Stimulated activated naive CD8-positive, alpha-beta T cell treated with anti-CD3 and anti-CD28 coated beads, Interleukin-15, Interleukin-2, amounts not matched to agents 100 ng/mL and 50 ng/mL, for 24 hours (primary cell): ENCODE measurements at regions not wholly inside any gene's neighbourhood (a gene's known extent, or its start where the extent isn't known, plus 50 kb on each side); places are given as distances from the start of the nearest gene placed in this dataset.

Source experiments
- H3K27ac Mint-ChIP-seq: one replicate; pipeline ENCODE4 v1.8.0; 2021; ENCODE audit warnings: mild to moderate bottlenecking, mixed read lengths
- H3K27me3 Mint-ChIP-seq: one replicate; pipeline ENCODE4 v1.8.0; 2021; ENCODE audit warnings: mixed read lengths
- H3K36me3 Mint-ChIP-seq: one replicate; pipeline ENCODE4 v1.8.0; 2021; ENCODE audit warnings: low read depth, mixed read lengths
- H3K4me1 Mint-ChIP-seq: one replicate; pipeline ENCODE4 v1.8.0; 2021; ENCODE audit warnings: low read depth, mixed read lengths
- H3K4me3 Mint-ChIP-seq: one replicate; pipeline ENCODE4 v1.8.0; 2021; ENCODE audit warnings: mild to moderate bottlenecking, mixed read lengths
- H3K9me3 Mint-ChIP-seq: one replicate; pipeline ENCODE4 v1.8.0; 2021; ENCODE audit warnings: mixed read lengths

DNA sequence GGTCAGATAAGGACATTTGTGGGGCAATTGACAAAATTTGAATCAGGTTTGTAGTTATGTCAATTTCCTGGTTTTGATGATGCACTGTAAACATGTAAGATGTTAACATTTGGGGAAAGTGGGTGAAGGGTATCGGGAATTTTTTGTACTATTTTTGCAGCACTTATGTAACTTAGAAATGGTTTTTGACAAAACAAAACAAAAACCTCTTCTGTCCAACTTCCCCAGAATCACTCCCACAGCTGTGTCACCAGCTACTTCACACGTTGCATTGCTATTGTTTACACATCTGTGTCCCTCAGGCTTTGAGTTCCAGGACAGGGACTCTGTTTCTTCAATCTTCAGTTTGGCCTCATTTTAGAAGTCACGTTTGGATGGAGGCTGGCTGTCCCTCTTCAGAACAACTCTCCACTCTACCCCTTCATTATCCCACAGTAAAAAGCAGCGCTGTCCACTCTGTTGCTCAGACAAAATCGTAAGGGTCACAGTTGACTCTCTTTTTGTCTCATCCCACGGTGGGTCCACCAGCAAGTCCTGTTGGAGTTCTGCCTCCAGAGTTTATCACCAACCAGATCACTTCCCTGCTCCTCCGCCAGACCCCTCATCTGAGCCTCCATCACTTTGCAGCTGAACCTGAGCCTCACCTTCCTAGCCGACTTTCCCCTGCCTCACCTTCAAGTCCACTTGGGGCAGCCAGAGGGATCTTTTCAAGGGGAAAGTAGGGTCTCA lies 63.2 kb downstream of the NENF start:
- Mint-ChIP-seq H3K4me3 (no peak overlapping the region), H3K27me3 (no peaks in the 10 kb centered on the region), H3K27ac (no peak overlapping the region), H3K4me1 (no peaks in the 10 kb centered on the region), H3K36me3 (no peaks in the 10 kb centered on the region), H3K9me3 (no peaks in the 10 kb centered on the region)

DNA sequence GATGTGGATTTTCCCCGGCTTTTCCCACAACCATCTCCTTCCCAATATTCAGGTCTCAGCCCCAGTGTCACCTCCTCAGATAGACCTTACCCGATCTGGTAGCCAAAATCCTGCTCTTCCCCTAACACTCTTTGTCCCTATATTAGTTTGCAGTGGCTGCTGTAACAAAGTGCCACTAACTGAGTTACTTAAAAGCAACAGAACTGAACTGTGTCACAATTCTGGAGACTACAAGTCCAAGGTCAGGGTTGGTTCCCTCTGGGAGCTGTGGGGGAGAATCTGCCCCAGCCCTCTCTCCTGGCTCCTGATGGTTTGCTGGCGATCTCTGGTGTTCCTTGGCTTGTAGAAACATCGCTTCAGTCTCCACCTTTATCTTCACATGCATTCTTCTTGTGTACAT lies 64.0 kb downstream of the NENF start:
- Mint-ChIP-seq H3K4me3 (no peak overlapping the region), H3K27ac (no peak overlapping the region), H3K4me1 (no peaks in the 10 kb centered on the region), H3K9me3 (no peaks in the 10 kb centered on the region), H3K27me3 (no peaks in the 10 kb centered on the region), H3K36me3 (no peaks in the 10 kb centered on the region)

DNA sequence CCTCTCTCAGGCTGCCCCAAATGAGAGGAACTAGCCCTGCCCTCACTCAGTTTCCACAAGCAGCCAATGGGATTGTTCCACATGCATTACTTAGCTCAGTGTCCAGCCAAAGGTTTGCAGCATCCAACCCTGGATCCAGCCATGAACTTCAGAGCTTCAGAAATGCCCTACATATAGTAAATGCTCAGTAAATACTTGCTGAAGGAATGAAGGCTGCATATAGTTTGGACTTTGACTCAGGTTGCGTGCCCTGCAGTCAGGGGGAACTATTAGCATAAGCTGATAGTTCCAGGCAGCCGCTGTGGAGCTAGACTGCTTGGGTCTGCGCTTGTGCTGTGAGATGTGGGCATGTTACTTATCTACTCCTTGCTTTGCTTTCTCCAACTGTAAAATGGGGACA lies 64.8 kb downstream of the NENF start:
- no peaks in the 10 kb centered on the region for H3K27me3 Mint-ChIP-seq
- no peaks in the 10 kb centered on the region for H3K9me3 Mint-ChIP-seq
- no peak overlapping the region for H3K27ac Mint-ChIP-seq
- H3K36me3 Mint-ChIP-seq: no peaks in the 10 kb centered on the region
- no peak overlapping the region for H3K4me3 Mint-ChIP-seq
- H3K4me1 Mint-ChIP-seq: no peaks in the 10 kb centered on the region

DNA sequence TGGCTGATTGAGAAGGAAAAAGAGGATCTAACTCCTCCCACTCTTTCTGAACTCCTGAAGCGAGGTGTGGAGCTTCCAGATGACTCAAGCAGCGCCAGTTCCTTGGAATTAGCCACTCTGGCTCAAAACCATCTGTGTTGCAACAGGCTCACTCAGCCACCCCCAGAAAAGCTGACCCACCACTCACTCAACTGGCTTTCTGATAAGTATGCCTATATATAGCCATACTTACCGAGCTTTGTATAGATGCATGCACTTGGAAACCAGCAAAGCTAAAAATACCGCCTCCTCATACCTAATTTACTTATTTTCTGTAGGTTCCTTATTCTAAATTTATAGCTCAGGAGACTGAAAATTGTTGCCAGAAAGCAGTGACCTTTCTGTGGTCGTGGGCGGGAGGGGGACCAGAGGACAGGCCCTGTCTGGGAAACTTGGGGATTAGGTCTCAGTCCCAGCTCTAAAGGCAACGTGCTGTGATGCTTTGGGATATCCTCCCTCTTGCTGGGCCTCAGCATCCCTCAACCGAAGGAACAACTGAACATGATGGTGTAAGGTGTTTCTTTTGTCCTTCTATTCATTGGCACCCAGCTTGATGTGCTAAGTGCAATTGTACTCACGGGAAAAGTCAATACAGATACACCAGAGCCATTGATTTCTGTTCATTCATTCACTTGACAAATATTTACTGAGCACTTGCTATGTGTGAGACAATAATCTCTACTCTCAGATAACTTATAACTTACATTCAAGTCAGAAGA lies 65.7 kb downstream of the NENF start:
- H3K4me3 Mint-ChIP-seq: no peak overlapping the region
- no peak overlapping the region for H3K27ac Mint-ChIP-seq
- H3K9me3 Mint-ChIP-seq: no peaks in the 10 kb centered on the region
- H3K27me3 Mint-ChIP-seq: no peaks in the 10 kb centered on the region
- no peaks in the 10 kb centered on the region for H3K36me3 Mint-ChIP-seq
- no peaks in the 10 kb centered on the region for H3K4me1 Mint-ChIP-seq

DNA sequence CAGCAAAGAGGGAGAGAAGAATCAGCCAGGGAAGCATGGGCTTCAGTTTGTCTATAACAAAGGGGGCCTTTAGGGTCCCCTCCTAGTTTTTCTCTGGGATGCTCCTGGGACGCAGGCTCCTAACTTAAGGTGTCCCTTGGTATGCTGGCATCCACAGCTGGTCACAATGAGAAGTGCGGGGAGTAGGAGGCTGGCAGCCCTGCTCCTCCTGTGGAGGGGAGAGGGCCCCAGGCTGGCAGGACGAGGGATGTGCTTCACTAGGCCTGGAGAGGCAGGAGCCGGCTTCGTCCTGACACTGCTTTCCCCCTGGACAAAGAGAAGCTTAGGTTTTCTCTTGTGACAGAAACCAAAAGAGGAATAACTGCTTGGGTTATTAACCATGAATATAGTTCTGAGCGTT lies 67.6 kb downstream of the NENF start:
- H3K27me3 Mint-ChIP-seq: no peaks in the 10 kb centered on the region
- H3K36me3 Mint-ChIP-seq: no peaks in the 10 kb centered on the region
- H3K4me3 Mint-ChIP-seq: no peak overlapping the region
- no peaks in the 10 kb centered on the region for H3K9me3 Mint-ChIP-seq
- H3K4me1 Mint-ChIP-seq: no peaks in the 10 kb centered on the region
- no peak overlapping the region for H3K27ac Mint-ChIP-seq

DNA sequence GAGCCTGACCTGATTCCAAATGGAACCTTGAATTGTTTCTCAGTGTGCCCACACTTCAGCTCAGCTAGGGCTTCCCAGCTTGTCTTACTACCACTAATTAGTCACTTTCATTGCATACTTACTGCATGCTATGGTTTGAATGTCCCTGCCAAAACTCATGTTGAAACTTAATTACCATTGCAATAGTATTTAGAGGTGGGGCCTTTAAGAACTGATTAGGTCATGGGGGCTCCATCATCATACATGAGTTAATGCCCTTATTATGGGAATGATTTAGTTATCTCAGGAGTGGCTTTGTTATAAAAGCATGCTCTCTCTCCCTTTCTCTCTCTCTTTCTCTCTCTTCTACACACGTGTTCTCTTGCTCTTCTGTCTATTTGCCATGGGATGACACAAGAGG lies 68.3 kb downstream of the NENF start:
- Mint-ChIP-seq H3K4me3 (no peak overlapping the region), H3K27ac (no peak overlapping the region), H3K27me3 (peaks cover under 1% of the 10 kb centered on the region), H3K4me1 (no peaks in the 10 kb centered on the region), H3K9me3 (no peaks in the 10 kb centered on the region), H3K36me3 (no peaks in the 10 kb centered on the region)

DNA sequence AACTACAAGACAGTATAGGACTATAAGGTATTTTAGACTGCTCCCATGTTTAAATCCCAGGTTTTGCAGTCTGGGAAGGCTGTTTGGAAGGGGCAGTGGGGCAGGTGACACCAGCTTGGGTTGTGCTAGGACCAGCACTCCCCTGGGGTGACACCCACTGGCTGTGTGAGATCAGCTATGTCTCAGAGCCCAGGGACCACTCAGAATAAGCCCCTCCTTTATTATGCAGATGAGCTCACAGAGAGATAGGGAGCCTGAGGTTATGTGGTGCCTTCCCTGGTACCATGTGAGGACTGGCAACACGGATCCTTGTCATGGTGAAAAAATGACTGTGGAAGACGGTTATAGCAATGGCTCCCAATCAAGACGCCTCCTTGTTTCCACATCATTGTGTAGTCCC lies 71.0 kb downstream of the NENF start:
- Mint-ChIP-seq H3K4me1 (no peaks in the 10 kb centered on the region), H3K27ac (no peak overlapping the region), H3K4me3 (no peak overlapping the region), H3K9me3 (no peaks in the 10 kb centered on the region), H3K36me3 (no peaks in the 10 kb centered on the region), H3K27me3 (peaks cover 4% of the 10 kb centered on the region)

DNA sequence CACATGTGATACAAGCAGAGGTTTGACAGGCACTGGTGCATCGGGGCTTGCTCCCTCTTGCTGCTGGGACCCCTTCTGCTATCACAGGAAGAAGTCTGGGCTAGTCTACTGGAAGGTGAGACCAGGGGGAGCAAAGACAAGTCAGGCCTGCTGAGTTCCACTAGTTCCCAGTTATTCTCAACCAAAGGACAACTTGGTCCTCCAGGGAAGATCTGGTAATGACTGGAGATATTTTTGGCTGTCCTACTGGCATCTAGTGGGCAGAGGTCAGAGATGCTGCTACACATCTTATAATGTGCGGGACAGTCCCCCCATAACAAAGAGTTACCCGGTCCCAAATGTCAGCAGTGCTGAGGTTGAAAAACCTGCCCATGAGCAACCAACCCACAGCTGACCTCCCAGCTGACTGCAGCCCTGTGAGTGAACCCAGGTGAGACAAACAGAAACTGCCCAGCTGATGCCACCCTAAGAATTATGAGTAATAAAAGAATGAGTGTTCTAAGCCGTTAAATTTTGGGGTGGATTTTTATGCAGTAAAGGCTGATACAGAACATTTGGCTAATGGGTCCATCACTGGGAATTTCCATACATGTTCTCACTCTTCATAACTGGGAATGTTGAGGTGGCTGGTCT lies 71.6 kb downstream of the NENF start:
- Mint-ChIP-seq H3K27ac (no peak overlapping the region), H3K27me3 (peaks cover 4% of the 10 kb centered on the region), H3K4me3 (no peak overlapping the region), H3K4me1 (no peaks in the 10 kb centered on the region), H3K9me3 (no peaks in the 10 kb centered on the region), H3K36me3 (no peaks in the 10 kb centered on the region)

DNA sequence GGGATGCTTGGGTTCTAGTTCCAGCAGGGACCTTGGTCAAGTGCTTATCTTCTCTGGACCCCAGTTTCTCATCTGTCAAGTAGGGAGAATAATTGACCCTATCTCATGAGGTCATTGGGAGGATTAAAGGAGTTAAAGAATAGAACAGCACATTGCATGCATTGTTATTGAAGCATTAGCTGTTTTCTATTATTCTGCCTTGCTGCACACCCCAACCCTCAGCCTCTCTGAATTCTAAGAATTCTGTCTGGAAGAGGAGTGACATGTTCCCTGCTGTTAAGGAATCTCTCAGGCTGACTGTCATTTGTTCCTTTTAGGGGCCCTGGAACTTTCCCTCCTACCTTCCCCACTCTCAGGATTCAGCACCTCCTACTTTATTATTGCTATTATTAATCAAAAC lies 73.9 kb downstream of the NENF start:
- H3K9me3 Mint-ChIP-seq: no peaks in the 10 kb centered on the region
- H3K4me3 Mint-ChIP-seq: no peak overlapping the region
- H3K27me3 Mint-ChIP-seq: peaks cover 21% of the 10 kb centered on the region
- no peaks in the 10 kb centered on the region for H3K4me1 Mint-ChIP-seq
- no peak overlapping the region for H3K27ac Mint-ChIP-seq
- H3K36me3 Mint-ChIP-seq: no peaks in the 10 kb centered on the region

DNA sequence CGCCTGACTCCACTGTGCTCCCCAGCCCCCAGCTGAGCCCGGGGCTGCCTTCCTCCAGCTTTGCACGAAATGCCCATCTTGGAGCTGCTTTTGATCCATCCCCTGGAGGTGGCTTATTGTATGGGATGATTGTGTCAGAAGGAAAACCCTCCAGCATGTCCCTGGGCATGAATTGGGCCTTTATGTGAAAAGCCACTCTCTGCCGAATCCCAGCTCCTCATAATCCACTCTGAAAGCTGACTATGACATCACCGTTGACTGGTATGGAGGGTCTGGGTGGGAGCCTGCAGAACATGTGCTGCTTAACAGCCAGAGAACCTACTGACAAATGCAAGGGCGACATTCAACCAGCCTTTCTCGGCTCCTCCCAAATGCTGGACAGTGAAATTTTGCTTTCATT lies 74.6 kb downstream of the NENF start:
- Mint-ChIP-seq H3K4me3 (no peak overlapping the region), H3K27ac (no peak overlapping the region), H3K4me1 (no peaks in the 10 kb centered on the region), H3K27me3 (peaks cover 28% of the 10 kb centered on the region), H3K9me3 (no peaks in the 10 kb centered on the region), H3K36me3 (no peaks in the 10 kb centered on the region)

DNA sequence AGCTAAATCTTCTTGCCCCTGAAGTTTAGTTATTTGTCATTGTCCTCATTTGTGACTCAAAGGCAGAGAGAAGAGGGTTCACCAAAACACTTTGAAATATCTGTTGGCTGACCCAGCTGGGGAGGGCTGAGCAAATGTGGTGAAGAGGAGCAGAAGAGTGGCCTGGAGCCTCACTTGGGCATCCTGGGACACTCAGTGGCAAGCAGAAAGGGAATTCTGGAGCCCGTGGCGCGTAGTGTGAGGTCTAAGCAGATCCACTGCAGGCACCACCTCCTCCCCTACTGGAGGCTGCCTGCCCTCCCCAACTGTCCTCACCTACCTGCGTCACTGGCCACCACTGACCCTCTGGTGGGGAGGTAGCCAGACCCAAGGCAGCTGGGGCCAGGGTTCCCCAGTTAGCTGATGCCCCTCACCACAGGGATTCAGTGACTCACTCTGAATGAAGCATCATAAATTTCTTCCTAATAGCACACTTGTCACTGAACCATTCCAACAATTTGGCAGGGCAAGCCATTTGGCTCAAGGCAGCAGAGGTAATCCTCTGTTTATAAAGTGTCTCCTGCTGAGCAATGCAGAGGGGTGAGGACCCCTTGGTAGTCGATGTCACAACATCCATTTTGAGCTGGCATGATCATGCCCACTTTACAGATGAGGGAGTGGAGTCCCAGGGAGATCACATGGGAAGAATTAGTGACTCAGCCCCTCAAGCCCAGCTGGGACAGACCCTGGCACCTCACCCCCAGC lies 80.3 kb downstream of the NENF start:
- Mint-ChIP-seq H3K9me3 (no peaks in the 10 kb centered on the region), H3K27ac (no peak overlapping the region), H3K4me3 (no peak overlapping the region), H3K36me3 (no peaks in the 10 kb centered on the region), H3K27me3 (peaks cover 70% of the 10 kb centered on the region), H3K4me1 (peaks cover 5% of the 10 kb centered on the region)

DNA sequence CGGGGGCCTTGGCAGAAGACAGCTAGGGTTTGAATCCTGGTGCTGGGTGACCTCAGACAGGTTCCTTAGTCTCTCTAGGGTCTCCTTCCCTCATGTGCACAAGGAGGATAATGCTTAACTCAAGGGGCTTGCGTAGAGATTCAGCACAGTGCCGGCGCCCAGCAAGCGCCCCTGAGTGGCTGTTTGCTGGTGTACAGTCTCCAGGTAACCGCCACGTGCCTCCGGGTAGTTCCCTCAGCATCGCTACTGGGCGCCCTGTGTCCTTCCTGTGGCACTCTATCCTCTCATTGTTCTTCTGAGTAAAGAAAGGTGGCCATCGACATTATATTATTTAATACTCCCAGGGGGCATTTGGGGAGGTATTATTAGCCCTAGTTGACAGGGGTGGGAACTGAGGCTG lies 80.9 kb downstream of the NENF start:
- Mint-ChIP-seq H3K27me3 (peaks cover 70% of the 10 kb centered on the region), H3K27ac (no peak overlapping the region), H3K36me3 (no peaks in the 10 kb centered on the region), H3K9me3 (no peaks in the 10 kb centered on the region), H3K4me3 (no peak overlapping the region), H3K4me1 (peaks cover 5% of the 10 kb centered on the region)

DNA sequence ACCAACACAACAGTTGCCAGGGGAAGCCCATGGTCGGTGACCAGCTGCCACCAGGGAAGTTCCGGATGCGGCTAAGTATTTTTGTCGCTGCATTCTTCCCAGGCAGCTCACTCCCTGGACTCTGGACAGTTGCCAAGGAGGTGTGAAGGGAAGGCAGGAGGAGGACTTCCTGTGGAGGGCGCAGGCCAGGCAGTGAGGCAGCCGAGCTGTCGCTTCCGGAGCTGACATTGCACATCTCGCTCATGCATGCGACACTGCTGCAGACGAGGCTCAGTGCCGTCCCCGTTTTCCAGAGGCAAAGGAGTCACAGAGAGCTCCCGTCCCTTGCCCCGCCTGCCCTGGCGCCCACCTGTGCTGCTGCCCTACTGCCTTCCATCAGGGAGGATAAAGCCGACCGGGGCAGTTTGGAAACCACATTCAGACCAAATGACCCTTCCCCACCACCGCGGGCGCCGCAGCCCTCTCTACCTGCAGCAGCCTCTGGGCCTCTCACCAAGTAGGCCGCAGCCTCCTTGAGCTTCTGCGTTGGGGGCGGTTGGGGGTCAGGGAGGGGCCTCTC lies 81.4 kb downstream of the NENF start:
- peaks cover 5% of the 10 kb centered on the region for H3K4me1 Mint-ChIP-seq
- H3K36me3 Mint-ChIP-seq: no peaks in the 10 kb centered on the region
- H3K27ac Mint-ChIP-seq: no peak overlapping the region
- H3K9me3 Mint-ChIP-seq: no peaks in the 10 kb centered on the region
- H3K27me3 Mint-ChIP-seq: peaks cover 70% of the 10 kb centered on the region
- no peak overlapping the region for H3K4me3 Mint-ChIP-seq

DNA sequence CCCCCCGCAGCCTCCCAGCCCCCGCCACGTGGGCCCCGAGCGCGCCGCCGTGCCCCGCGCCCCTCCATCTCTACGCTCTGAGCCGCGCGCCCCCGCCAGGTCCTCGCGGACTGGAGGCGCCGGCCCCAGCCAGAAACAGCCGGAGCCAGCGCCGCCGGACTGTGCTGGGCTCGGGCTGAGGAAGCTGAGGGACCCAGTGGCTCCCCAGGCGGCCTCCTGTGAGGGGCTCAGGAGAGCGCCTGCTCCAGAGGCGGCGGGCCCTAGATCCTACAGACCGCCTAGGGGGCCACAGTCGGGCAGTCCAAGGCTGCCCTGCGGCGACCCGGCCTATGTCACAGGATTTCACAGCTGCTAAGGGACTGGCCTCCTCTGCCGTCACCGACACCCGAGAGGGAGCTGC lies 82.1 kb downstream of the NENF start:
- Mint-ChIP-seq H3K27ac (no peak overlapping the region), H3K36me3 (no peaks in the 10 kb centered on the region), H3K9me3 (no peaks in the 10 kb centered on the region), H3K4me1 (peaks cover 5% of the 10 kb centered on the region), H3K4me3 (no peak overlapping the region), H3K27me3 (peaks cover 67% of the 10 kb centered on the region)

DNA sequence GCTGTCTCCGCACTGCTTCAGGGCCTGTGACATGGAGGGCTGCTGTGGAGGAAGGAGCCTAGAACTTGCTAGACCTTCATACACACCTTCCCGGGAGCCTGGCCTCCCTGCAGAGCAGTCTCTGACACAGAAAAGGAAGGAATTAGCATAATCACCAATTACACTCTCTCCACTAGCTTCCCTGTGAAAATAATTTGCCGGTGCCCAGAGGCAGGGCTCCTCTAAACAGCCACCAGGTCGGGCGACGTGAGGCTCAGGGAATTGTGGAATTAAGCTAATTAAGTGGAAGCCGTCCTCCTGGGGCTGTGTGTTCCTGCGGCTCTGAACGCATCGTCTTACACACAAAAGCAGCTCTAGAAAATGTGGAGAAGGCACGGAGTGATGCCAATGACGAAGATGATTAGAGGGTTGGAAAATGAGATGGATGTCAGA lies 82.6 kb downstream of the NENF start:
- no peak overlapping the region for H3K27ac Mint-ChIP-seq
- H3K27me3 Mint-ChIP-seq: peaks cover 63% of the 10 kb centered on the region
- H3K4me1 Mint-ChIP-seq: peaks cover 5% of the 10 kb centered on the region
- H3K36me3 Mint-ChIP-seq: no peaks in the 10 kb centered on the region
- H3K9me3 Mint-ChIP-seq: no peaks in the 10 kb centered on the region
- H3K4me3 Mint-ChIP-seq: no peak overlapping the region
